ENCODE measurements at regions not wholly inside any gene's neighbourhood (a gene's known extent, or its start where the extent isn't known, plus 50 kb on each side); places are given as distances from the start of the nearest gene placed in this dataset.
"Not testable (repeated sequence)": the region's sequence is repeated elsewhere in the genome, so short reads cannot be mapped to it uniquely, and the experiment has no call there.

DNA sequence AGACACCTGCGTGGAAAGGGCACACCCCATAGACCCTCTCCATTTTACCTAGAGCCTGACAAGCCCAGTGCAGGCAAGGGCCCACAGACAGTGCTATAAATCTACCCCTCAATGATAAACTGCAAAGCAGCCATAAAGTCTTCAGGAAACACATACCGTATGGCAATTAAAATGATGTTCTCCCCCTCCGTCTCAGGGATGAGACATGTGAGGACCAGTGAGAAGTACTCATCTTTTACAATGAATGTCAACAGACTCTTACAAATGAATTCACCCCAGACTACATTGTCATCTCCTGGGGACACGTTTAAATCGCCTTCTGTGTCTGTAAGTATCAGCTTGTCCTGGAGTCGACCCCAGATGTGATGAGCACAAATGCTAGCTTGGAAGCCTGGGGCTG, 362.7 kb downstream of the ADGRD1 start:
- no peak overlapping the region for H3K4me2 ChIP-seq (ENCODE audit: low read length)
- no peak overlapping the region for H3K4me3 ChIP-seq (ENCODE audit: low read length)
- DNase-seq: no peak
- H2AK5ac ChIP-seq (ENCODE audit: low read length): no peak overlapping the region
- no peak overlapping the region for H2BK5ac ChIP-seq (ENCODE audit: low read length)
- no peak overlapping the region for H3K56ac ChIP-seq (ENCODE audit: low read length)
- H2BK120ac ChIP-seq (ENCODE audit: low read depth, low read length): no peak overlapping the region
- no peak overlapping the region for H4K8ac ChIP-seq (ENCODE audit: low read depth, low read length)
- H3K27ac ChIP-seq (ENCODE audit: low read depth, low read length): no peak overlapping the region
- no peak overlapping the region for H3K23ac ChIP-seq (ENCODE audit: low read length)
- no peak overlapping the region for H2BK15ac ChIP-seq (replicated peaks; ENCODE audit: low read depth)
- H3K9ac ChIP-seq (ENCODE audit: low read length): no peak overlapping the region
- H4K5ac ChIP-seq (ENCODE audit: low read length): no peak overlapping the region
- no peaks in the 10 kb centered on the region for H3K4me1 ChIP-seq (ENCODE audit: control insufficient read depth, low read depth, low read length)
- H3K79me2 ChIP-seq (ENCODE audit: control insufficient read depth, insufficient read depth, low read length): no peaks in the 10 kb centered on the region
- no peak overlapping the region for H3K4ac ChIP-seq (ENCODE audit: low read depth, low read length)
- H3K27me3 ChIP-seq (ENCODE audit: insufficient read depth, low read length, poor library complexity): no peaks in the 10 kb centered on the region
- H3K79me1 ChIP-seq (ENCODE audit: low read length): no peaks in the 10 kb centered on the region
- WGBS (ENCODE audit: extremely low coverage, insufficient coverage, low lambda C conversion rate): no CpG with 5 or more reads among the region's 6 CpGs
- no peak overlapping the region for H3K18ac ChIP-seq (ENCODE audit: low read length)
- H3K36me3 ChIP-seq (ENCODE audit: control insufficient read depth, insufficient read depth, low read length): no peaks in the 10 kb centered on the region

DNA sequence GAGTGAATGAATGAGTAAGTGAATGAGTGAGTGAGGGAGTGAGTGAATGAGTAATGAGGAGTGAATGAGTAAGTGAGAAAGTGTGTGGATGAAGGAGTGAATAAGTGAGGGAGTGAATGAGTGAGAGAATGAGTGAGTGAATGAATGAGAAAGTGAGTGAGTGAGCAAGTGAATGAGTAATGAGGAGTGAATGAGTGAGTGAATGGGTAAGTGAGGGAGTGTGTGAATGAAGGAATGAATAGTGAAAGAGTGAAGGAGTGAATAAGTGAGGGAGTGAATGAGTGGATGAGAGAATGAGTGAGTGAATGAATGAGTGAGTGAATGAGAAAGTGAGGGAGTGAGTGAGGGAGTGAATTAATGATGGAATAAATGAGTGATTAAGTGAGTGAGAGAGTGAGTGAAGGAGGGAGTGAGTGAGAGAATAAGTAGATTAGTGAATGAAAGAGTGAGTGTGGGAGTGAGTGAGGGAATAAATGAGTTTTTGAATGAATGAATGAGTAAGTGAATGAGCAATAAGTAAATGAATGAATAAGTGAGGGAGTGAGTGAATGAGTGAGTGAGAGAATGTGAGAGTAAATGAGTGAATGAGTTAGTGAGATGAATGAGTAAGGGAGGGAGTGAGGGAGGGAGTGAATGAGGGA, 364.5 kb downstream of the ADGRD1 start:
- no peak overlapping the region for H4K8ac ChIP-seq (ENCODE audit: low read depth, low read length)
- no peak overlapping the region for H3K4me3 ChIP-seq (ENCODE audit: low read length)
- no peak overlapping the region for H2AK5ac ChIP-seq (ENCODE audit: low read length)
- H2BK120ac ChIP-seq (ENCODE audit: low read depth, low read length): no peak overlapping the region
- no peak overlapping the region for H3K27ac ChIP-seq (ENCODE audit: low read depth, low read length)
- no peaks in the 10 kb centered on the region for H3K27me3 ChIP-seq (ENCODE audit: insufficient read depth, low read length, poor library complexity)
- no peaks in the 10 kb centered on the region for H3K79me2 ChIP-seq (ENCODE audit: control insufficient read depth, insufficient read depth, low read length)
- H3K4ac ChIP-seq (ENCODE audit: low read depth, low read length): no peak overlapping the region
- no peak overlapping the region for H2BK5ac ChIP-seq (ENCODE audit: low read length)
- H3K36me3 ChIP-seq (ENCODE audit: control insufficient read depth, insufficient read depth, low read length): no peaks in the 10 kb centered on the region
- H3K79me1 ChIP-seq (ENCODE audit: low read length): no peaks in the 10 kb centered on the region
- no peak for DNase-seq
- H2BK15ac ChIP-seq (replicated peaks; ENCODE audit: low read depth): no peak overlapping the region
- H3K56ac ChIP-seq (ENCODE audit: low read length): no peak overlapping the region
- no peak overlapping the region for H3K18ac ChIP-seq (ENCODE audit: low read length)
- H3K4me2 ChIP-seq (ENCODE audit: low read length): no peak overlapping the region
- no peak overlapping the region for H3K23ac ChIP-seq (ENCODE audit: low read length)
- no peak overlapping the region for H3K9ac ChIP-seq (ENCODE audit: low read length)
- H4K5ac ChIP-seq (ENCODE audit: low read length): no peak overlapping the region
- no peaks in the 10 kb centered on the region for H3K4me1 ChIP-seq (ENCODE audit: control insufficient read depth, low read depth, low read length)

DNA sequence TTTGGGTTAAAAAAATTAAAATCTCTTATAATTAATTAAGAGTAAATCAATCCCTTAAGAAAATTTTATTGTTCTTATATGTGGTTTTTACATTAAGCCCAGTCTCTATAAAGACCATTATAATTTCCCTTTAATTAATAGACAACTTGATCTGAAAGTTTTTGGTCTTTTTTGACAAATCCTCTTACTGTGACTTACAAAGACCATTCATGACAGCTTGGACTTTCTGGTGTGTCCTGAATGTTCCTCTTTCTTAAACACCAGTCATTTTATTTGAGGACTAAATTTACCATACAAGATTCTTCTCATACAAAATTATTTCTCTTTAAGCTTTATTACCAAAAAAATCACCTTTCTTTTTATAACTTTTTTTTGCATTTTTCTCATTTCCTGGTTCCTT, 368.3 kb downstream of the ADGRD1 start:
- H3K4ac ChIP-seq (ENCODE audit: low read depth, low read length): no peak overlapping the region
- DNase-seq: peak; percentile 40
- no peaks in the 10 kb centered on the region for H3K27me3 ChIP-seq (ENCODE audit: insufficient read depth, low read length, poor library complexity)
- H3K79me1 ChIP-seq (ENCODE audit: low read length): no peaks in the 10 kb centered on the region
- H3K23ac ChIP-seq (ENCODE audit: low read length): no peak overlapping the region
- no peak overlapping the region for H2AK5ac ChIP-seq (ENCODE audit: low read length)
- H3K27ac ChIP-seq (ENCODE audit: low read depth, low read length): no peak overlapping the region
- no peak overlapping the region for H2BK15ac ChIP-seq (replicated peaks; ENCODE audit: low read depth)
- no peak overlapping the region for H3K18ac ChIP-seq (ENCODE audit: low read length)
- H3K4me2 ChIP-seq (ENCODE audit: low read length): no peak overlapping the region
- no peaks in the 10 kb centered on the region for H3K79me2 ChIP-seq (ENCODE audit: control insufficient read depth, insufficient read depth, low read length)
- H3K4me1 ChIP-seq (ENCODE audit: control insufficient read depth, low read depth, low read length): no peaks in the 10 kb centered on the region
- H3K4me3 ChIP-seq (ENCODE audit: low read length): no peak overlapping the region
- H3K56ac ChIP-seq (ENCODE audit: low read length): no peak overlapping the region
- no peaks in the 10 kb centered on the region for H3K36me3 ChIP-seq (ENCODE audit: control insufficient read depth, insufficient read depth, low read length)
- H4K8ac ChIP-seq (ENCODE audit: low read depth, low read length): no peak overlapping the region
- no peak overlapping the region for H2BK120ac ChIP-seq (ENCODE audit: low read depth, low read length)
- H3K9ac ChIP-seq (ENCODE audit: low read length): no peak overlapping the region
- H2BK5ac ChIP-seq (ENCODE audit: low read length): no peak overlapping the region
- no peak overlapping the region for H4K5ac ChIP-seq (ENCODE audit: low read length)

DNA sequence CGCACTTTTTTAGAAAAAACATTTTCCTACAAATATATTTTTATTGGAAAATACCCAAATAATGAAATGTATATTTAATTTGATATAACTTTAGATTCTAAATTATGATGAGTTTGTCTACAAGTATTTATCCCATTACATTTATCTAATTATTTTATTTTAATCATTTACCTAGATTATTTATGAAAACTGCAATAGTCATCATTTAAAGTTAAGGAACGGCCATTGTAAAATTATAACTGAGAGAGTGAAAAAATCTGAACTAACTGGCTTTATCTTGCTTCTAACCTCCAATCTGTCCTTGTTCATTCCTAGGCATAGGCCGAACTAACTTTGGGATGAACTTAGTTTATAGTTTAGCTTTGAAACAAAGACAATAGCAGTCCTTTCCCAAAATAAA, 368.8 kb downstream of the ADGRD1 start:
- not testable (repeated sequence) for H3K27ac ChIP-seq (ENCODE audit: low read depth, low read length); H3K4me2 ChIP-seq (ENCODE audit: low read length); H3K27me3 ChIP-seq (ENCODE audit: insufficient read depth, low read length, poor library complexity); H3K79me2 ChIP-seq (ENCODE audit: control insufficient read depth, insufficient read depth, low read length); H3K56ac ChIP-seq (ENCODE audit: low read length); H3K79me1 ChIP-seq (ENCODE audit: low read length); H4K8ac ChIP-seq (ENCODE audit: low read depth, low read length); H3K36me3 ChIP-seq (ENCODE audit: control insufficient read depth, insufficient read depth, low read length); H3K4ac ChIP-seq (ENCODE audit: low read depth, low read length); H2BK120ac ChIP-seq (ENCODE audit: low read depth, low read length); DNase-seq; H2BK15ac ChIP-seq (replicated peaks; ENCODE audit: low read depth); H3K9ac ChIP-seq (ENCODE audit: low read length); H3K4me1 ChIP-seq (ENCODE audit: control insufficient read depth, low read depth, low read length); H2AK5ac ChIP-seq (ENCODE audit: low read length); H3K18ac ChIP-seq (ENCODE audit: low read length); H3K4me3 ChIP-seq (ENCODE audit: low read length); H4K5ac ChIP-seq (ENCODE audit: low read length); H3K23ac ChIP-seq (ENCODE audit: low read length); H2BK5ac ChIP-seq (ENCODE audit: low read length)
- WGBS (ENCODE audit: extremely low coverage, insufficient coverage, low lambda C conversion rate): 100% methylated on average over 1 of the region's 3 CpGs

DNA sequence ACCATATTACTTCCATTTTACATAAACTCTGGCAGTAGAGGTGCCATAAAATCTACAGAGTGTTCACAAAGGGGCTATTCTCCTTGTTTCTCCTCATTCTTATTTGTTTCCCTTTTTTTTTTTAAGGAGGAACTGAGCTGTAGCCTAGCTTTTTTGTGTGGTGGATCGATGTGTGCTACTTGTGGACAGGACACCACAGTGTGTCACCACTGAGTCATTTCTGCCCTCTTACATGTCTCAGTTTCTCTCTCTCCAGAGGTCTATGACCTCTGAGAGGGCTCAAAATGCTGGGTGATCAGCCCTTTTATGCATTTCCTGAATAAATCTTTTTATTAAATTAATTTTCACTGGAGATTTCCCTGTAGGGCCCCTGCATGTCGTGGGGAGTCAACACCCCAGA, 370.2 kb downstream of the ADGRD1 start:
- H3K4me2 ChIP-seq (ENCODE audit: low read length): no peak overlapping the region
- H3K79me2 ChIP-seq (ENCODE audit: control insufficient read depth, insufficient read depth, low read length): no peaks in the 10 kb centered on the region
- no peak overlapping the region for H2BK120ac ChIP-seq (ENCODE audit: low read depth, low read length)
- H3K27me3 ChIP-seq (ENCODE audit: insufficient read depth, low read length, poor library complexity): no peaks in the 10 kb centered on the region
- no peak overlapping the region for H3K4ac ChIP-seq (ENCODE audit: low read depth, low read length)
- no peaks in the 10 kb centered on the region for H3K36me3 ChIP-seq (ENCODE audit: control insufficient read depth, insufficient read depth, low read length)
- H3K23ac ChIP-seq (ENCODE audit: low read length): no peak overlapping the region
- no peak overlapping the region for H4K5ac ChIP-seq (ENCODE audit: low read length)
- H3K4me1 ChIP-seq (ENCODE audit: control insufficient read depth, low read depth, low read length): no peaks in the 10 kb centered on the region
- no peak overlapping the region for H3K56ac ChIP-seq (ENCODE audit: low read length)
- no CpG with 5 or more reads among the region's 2 CpGs for WGBS (ENCODE audit: extremely low coverage, insufficient coverage, low lambda C conversion rate)
- no peak overlapping the region for H3K4me3 ChIP-seq (ENCODE audit: low read length)
- H3K79me1 ChIP-seq (ENCODE audit: low read length): no peaks in the 10 kb centered on the region
- H2BK5ac ChIP-seq (ENCODE audit: low read length): no peak overlapping the region
- no peak overlapping the region for H2AK5ac ChIP-seq (ENCODE audit: low read length)
- no peak overlapping the region for H3K9ac ChIP-seq (ENCODE audit: low read length)
- no peak overlapping the region for H4K8ac ChIP-seq (ENCODE audit: low read depth, low read length)
- no peak overlapping the region for H3K18ac ChIP-seq (ENCODE audit: low read length)
- H2BK15ac ChIP-seq (replicated peaks; ENCODE audit: low read depth): no peak overlapping the region
- H3K27ac ChIP-seq (ENCODE audit: low read depth, low read length): no peak overlapping the region
- no peak for DNase-seq

Measured in mesendoderm (in vitro differentiated cells).